ENCODE measurements at regions not wholly inside any gene's neighbourhood (a gene's known extent, or its start where the extent isn't known, plus 50 kb on each side); places are given as distances from the start of the nearest gene placed in this dataset.

DNA sequence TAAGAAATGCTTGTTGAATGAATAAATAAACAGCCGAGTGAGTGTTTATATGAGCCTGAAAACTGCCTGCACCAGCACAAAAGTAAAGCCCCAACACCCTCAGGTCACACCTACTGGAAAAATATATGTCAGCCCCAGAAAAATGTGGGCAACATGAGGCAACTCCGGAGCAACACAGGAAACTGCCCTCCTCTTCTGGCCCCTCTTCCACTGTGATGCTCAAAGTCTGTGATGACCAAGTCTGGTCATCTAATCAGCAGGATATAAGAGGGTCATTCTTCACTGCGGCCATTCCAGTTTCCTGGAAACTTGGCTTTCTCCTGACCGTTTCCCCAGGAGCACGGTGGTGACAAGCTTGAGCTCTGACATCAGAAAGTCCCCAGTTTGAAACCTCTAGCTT is 159.6 kb upstream of the PZP start:
- Histone ChIP-seq H4K91ac (ENCODE audit: insufficient read depth, low read depth, low read length) (no peak overlapping the region), H3K9me3 (ENCODE audit: control insufficient read depth, insufficient read depth, low read length) (no peaks in the 10 kb centered on the region), H3K4me2 (ENCODE audit: low read depth, low read length) (no peak overlapping the region), H2BK120ac (ENCODE audit: low read depth, low read length) (no peak overlapping the region), H2BK5ac (ENCODE audit: low read depth, low read length, poor library complexity, severe bottlenecking) (no peak overlapping the region), H2AK9ac (replicated peaks; ENCODE audit: low read depth, low read length, poor library complexity) (no peak overlapping the region), H4K20me1 (ENCODE audit: insufficient read depth, low read length) (no peaks in the 10 kb centered on the region), H3K27ac (ENCODE audit: insufficient read depth, low read length) (no peak overlapping the region), H3K9ac (ENCODE audit: low read depth, low read length) (no peak overlapping the region), H3K79me1 (ENCODE audit: low read depth in 1 of 2, low read length in 2 of 2) (no peaks in the 10 kb centered on the region), H3K4me3 (ENCODE audit: insufficient read depth, low read depth, low read length) (no peak overlapping the region), H3K23ac (ENCODE audit: low read depth, low read length) (no peak overlapping the region), H2BK20ac (ENCODE audit: low read depth, low read length) (no peak overlapping the region), H3K4ac (ENCODE audit: low read depth, low read length) (no peak overlapping the region), H3K27me3 (ENCODE audit: control insufficient read depth, insufficient read depth, low read length) (peaks cover 2% of the 10 kb centered on the region), H3K4me1 (ENCODE audit: control insufficient read depth, insufficient read depth, low read length) (peaks cover 6% of the 10 kb centered on the region), H4K5ac (ENCODE audit: low read depth, low read length) (no peak overlapping the region), H3K9me1 (ENCODE audit: insufficient read depth, low read length) (no peaks in the 10 kb centered on the region), H3K14ac (replicated peaks; ENCODE audit: low read depth, low read length) (no peak overlapping the region), H4K8ac (ENCODE audit: low read depth in 2 of 2, low read length in 2 of 2) (no peak overlapping the region), H2AFZ (replicated peaks; ENCODE audit: low read length, poor library complexity) (no peak overlapping the region), H2BK15ac (ENCODE audit: low read depth, low read length) (no peak overlapping the region), H3K56ac (ENCODE audit: extremely low read depth, insufficient read depth, low read length) (no peak overlapping the region), H3K18ac (ENCODE audit: low read depth, low read length) (no peak overlapping the region), H2AK5ac (ENCODE audit: low read depth, low read length) (no peak overlapping the region), H3K36me3 (ENCODE audit: control insufficient read depth, insufficient read depth, low read length) (no peaks in the 10 kb centered on the region)
- 60% methylated on average over 2 of the region's 5 CpGs; no CpG with 5 or more reads in 1 of the 2 experiments for WGBS, 2 experiments (ENCODE audit: extremely low coverage in 2 of 2, insufficient read length in 1 of 2)
- TF ChIP-seq RFX5 (IDR thresholded peaks at IDR 0.05; ENCODE audit: low read depth, low read length) (no peak), POLR2A (IDR thresholded peaks at IDR 0.05; ENCODE audit: low read depth, low read length) (no peak)
- BruUV-seq (replicated peaks), result no TSS peak
- dilution Hi-C loops (cut with HindIII; ENCODE audit: low sequenced_read_pairs, unreplicated experiment), result no loop called here
- CTCF ChIA-PET, result no interaction called here
- POLR2A ChIA-PET (ENCODE audit: unreplicated experiment), result no interaction called here
- ATAC-seq (ENCODE audit: low read depth) (no peak), DNase-seq (no peak)
- intact Hi-C loops (cut with micrococcal nuclease), result no loop called here
- in situ Hi-C loops (cut with MboI; ENCODE audit: low sequenced_read_pairs), result no loop called here
